Osteocyte (in vitro differentiated cells): ENCODE measurements at regions not wholly inside any gene's neighbourhood (a gene's known extent, or its start where the extent isn't known, plus 50 kb on each side); places are given as distances from the start of the nearest gene placed in this dataset.

Experiments
- DNase-seq: peaks from one replicate; pipeline ENCODE4 v3.0.0; 2021; ENCODE audit warnings: mixed read lengths; ENCODE audit not compliant: unreplicated experiment; ENCODE audit errors: extremely low spot score
- H3K27ac Mint-ChIP-seq: one replicate; pipeline ENCODE4 v1.8.0; 2021; ENCODE audit warnings: mild to moderate bottlenecking, mixed read lengths; ENCODE audit not compliant: unreplicated experiment
- H3K27me3 Mint-ChIP-seq: one replicate; pipeline ENCODE4 v1.8.0; 2021; ENCODE audit warnings: mixed read lengths; ENCODE audit not compliant: unreplicated experiment
- H3K36me3 Mint-ChIP-seq: one replicate; pipeline ENCODE4 v1.8.0; 2021; ENCODE audit warnings: mixed read lengths; ENCODE audit not compliant: unreplicated experiment
- H3K4me1 Mint-ChIP-seq: one replicate; pipeline ENCODE4 v1.8.0; 2021; ENCODE audit warnings: mixed read lengths; ENCODE audit not compliant: unreplicated experiment
- H3K4me3 Mint-ChIP-seq: one replicate; pipeline ENCODE4 v1.8.0; 2021; ENCODE audit warnings: mild to moderate bottlenecking, moderate library complexity, mixed read lengths; ENCODE audit not compliant: unreplicated experiment
- H3K9me3 Mint-ChIP-seq: one replicate; pipeline ENCODE4 v1.8.0; 2021; ENCODE audit warnings: mixed read lengths; ENCODE audit not compliant: unreplicated experiment
- CTCF ChIP-seq: fragments of 200-600 bp; sonication (generic); IDR thresholded peaks from 2 replicates; pipeline ENCODE4 v1.5.0; 2021; ENCODE audit warnings: antibody characterized with exemption, mild to moderate bottlenecking, moderate library complexity

- Mint-ChIP-seq H3K27me3 (no peaks in the 10 kb centered on the region), H3K4me3 (no peak overlapping the region), H3K9me3 (no peaks in the 10 kb centered on the region), H3K4me1 (no peaks in the 10 kb centered on the region), H3K27ac (no peak overlapping the region), H3K36me3 (peaks cover 3% of the 10 kb centered on the region)
- TF ChIP-seq CTCF = no peak
- no peak for DNase-seq
Measured at GRCh38 chr13:73733706-73734105, 400.5 kb downstream of the KLF12 start.

- TF ChIP-seq CTCF = no peak
- Mint-ChIP-seq H3K27ac (no peak overlapping the region), H3K27me3 (no peaks in the 10 kb centered on the region), H3K4me1 (no peaks in the 10 kb centered on the region), H3K9me3 (no peaks in the 10 kb centered on the region), H3K4me3 (no peak overlapping the region), H3K36me3 (peaks cover 10% of the 10 kb centered on the region)
- no peak for DNase-seq
Measured at GRCh38 chr13:73732350-73732749, 401.9 kb downstream of the KLF12 start.

- DNase-seq = no peak
- Mint-ChIP-seq H3K4me1 (no peaks in the 10 kb centered on the region), H3K27me3 (no peaks in the 10 kb centered on the region), H3K9me3 (no peaks in the 10 kb centered on the region), H3K4me3 (no peak overlapping the region), H3K36me3 (peaks cover 12% of the 10 kb centered on the region), H3K27ac (no peak overlapping the region)
- TF ChIP-seq CTCF = no peak
Measured at GRCh38 chr13:73731564-73731963, 402.6 kb downstream of the KLF12 start.

- peaks cover 12% of the 10 kb centered on the region for H3K36me3 Mint-ChIP-seq
- H3K27me3 Mint-ChIP-seq = no peaks in the 10 kb centered on the region
- no peak for TF ChIP-seq CTCF
- peaks cover 4% of the 10 kb centered on the region for H3K9me3 Mint-ChIP-seq
- no peak overlapping the region for H3K27ac Mint-ChIP-seq
- H3K4me1 Mint-ChIP-seq = no peaks in the 10 kb centered on the region
- no peak for DNase-seq
- no peak overlapping the region for H3K4me3 Mint-ChIP-seq
Measured at GRCh38 chr13:73730014-73730413, 404.2 kb downstream of the KLF12 start.

- TF ChIP-seq CTCF = no peak
- no peak overlapping the region for H3K27ac Mint-ChIP-seq
- no peak overlapping the region for H3K4me3 Mint-ChIP-seq
- no peaks in the 10 kb centered on the region for H3K27me3 Mint-ChIP-seq
- DNase-seq = no peak
- H3K4me1 Mint-ChIP-seq = no peaks in the 10 kb centered on the region
- peaks cover 4% of the 10 kb centered on the region for H3K9me3 Mint-ChIP-seq
- peaks cover 12% of the 10 kb centered on the region for H3K36me3 Mint-ChIP-seq
Measured at GRCh38 chr13:73729046-73729445, 405.2 kb downstream of the KLF12 start.
